KMS-11 (cell line): ENCODE measurements at regions not wholly inside any gene's neighbourhood (a gene's known extent, or its start where the extent isn't known, plus 50 kb on each side); places are given as distances from the start of the nearest gene placed in this dataset.

Experiments
- H2AFZ ChIP-seq: fragments of 200-600 bp; sonication (generic); 2 replicates; pipeline ENCODE4 v1.6.1; 2016; ENCODE audit warnings: antibody characterized with exemption, mixed run types, low read depth
- H3K27ac ChIP-seq: fragments of 200-600 bp; sonication (generic); 2 replicates; pipeline ENCODE4 v1.6.1; 2016; ENCODE audit warnings: mild to moderate bottlenecking, mixed run types
- H3K27me3 ChIP-seq: fragments of 200-600 bp; sonication (generic); 2 replicates; pipeline ENCODE4 v1.6.1; 2017; ENCODE audit warnings: mild to moderate bottlenecking, low read depth, mixed run types, moderate library complexity; ENCODE audit not compliant: insufficient read depth
- H3K36me3 ChIP-seq: fragments of 200-600 bp; sonication (generic); 2 replicates; pipeline ENCODE4 v1.6.1; 2017; ENCODE audit warnings: mild to moderate bottlenecking, mixed run types; ENCODE audit not compliant: insufficient read depth
- H3K4me1 ChIP-seq: fragments of 200-600 bp; sonication (generic); 2 replicates; pipeline ENCODE4 v1.6.1; 2016; ENCODE audit warnings: mild to moderate bottlenecking, low read depth, mixed run types; ENCODE audit not compliant: poor library complexity, severe bottlenecking
- H3K4me2 ChIP-seq: fragments of 200-600 bp; sonication (generic); 2 replicates; pipeline ENCODE4 v1.7.0; 2016; ENCODE audit warnings: mild to moderate bottlenecking, mixed run types
- H3K4me3 ChIP-seq: fragments of 200-600 bp; sonication (generic); IDR thresholded peaks from 2 replicates; pipeline ENCODE4 v1.6.1; 2017; ENCODE audit warnings: low read depth, low read length, mixed read lengths; ENCODE audit not compliant: insufficient read depth
- H3K79me2 ChIP-seq: fragments of 200-600 bp; sonication (generic); 2 replicates; pipeline ENCODE4 v1.6.1; 2016; ENCODE audit warnings: low read depth, mixed run types; ENCODE audit not compliant: insufficient read depth
- H3K9ac ChIP-seq: fragments of 200-600 bp; sonication (generic); 2 replicates; pipeline ENCODE4 v1.6.1; 2016; ENCODE audit warnings: mild to moderate bottlenecking, mixed run types
- H4K20me1 ChIP-seq: fragments of 200-600 bp; sonication (generic); 2 replicates; pipeline ENCODE4 v1.6.1; 2016; ENCODE audit warnings: mild to moderate bottlenecking, mixed run types; ENCODE audit not compliant: insufficient read depth
- CTCF ChIP-seq: fragments of 200-600 bp; sonication (generic); conservative IDR thresholded peaks from 2 replicates; pipeline ENCODE4 v1.6.1; 2017; ENCODE audit warnings: low read depth, mild to moderate bottlenecking, antibody characterized with exemption, low read length, moderate library complexity, mixed read lengths

DNA sequence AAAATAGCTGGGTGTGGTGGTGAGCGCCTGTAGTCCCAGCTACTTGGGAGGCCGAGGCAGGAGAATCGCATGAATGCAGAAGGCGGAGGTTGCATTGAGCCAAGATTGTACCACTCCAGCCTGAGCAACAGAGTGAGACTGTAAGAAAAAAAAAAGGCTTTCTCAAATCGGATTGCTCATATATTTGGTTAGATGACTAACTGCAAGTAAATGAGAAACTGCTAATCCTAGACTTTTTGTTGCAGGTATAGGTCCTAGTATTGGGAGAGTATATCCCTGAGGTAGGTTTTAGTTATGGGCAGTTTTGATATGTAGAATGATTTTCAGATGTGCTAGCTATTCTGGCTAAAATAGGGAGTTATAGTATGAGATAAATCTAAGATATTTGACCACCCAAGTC lies 944.8 kb downstream of the DNAH5 start:
- H3K79me2 ChIP-seq = no peaks in the 10 kb centered on the region

GRCh38 chr5:12985142-12985541 lies 959.3 kb downstream of the DNAH5 start:
- H3K4me1 ChIP-seq = no peaks in the 10 kb centered on the region
- no peak overlapping the region for H3K4me3 ChIP-seq
- no peak overlapping the region for H3K4me2 ChIP-seq
- no peaks in the 10 kb centered on the region for H3K27me3 ChIP-seq
- H3K79me2 ChIP-seq = no peaks in the 10 kb centered on the region
- no peaks in the 10 kb centered on the region for H3K36me3 ChIP-seq
- no peak for TF ChIP-seq CTCF
- no peak overlapping the region for H3K27ac ChIP-seq
- H4K20me1 ChIP-seq = no peaks in the 10 kb centered on the region
- no peak overlapping the region for H3K9ac ChIP-seq
- no peak overlapping the region for H2AFZ ChIP-seq

More for the DNA sequence above, 944.8 kb downstream of the DNAH5 start:
- Histone ChIP-seq H4K20me1 (no peaks in the 10 kb centered on the region), H3K36me3 (no peaks in the 10 kb centered on the region), H3K4me1 (no peaks in the 10 kb centered on the region), H3K4me2 (no peak overlapping the region), H2AFZ (no peak overlapping the region), H3K27ac (no peak overlapping the region), H3K27me3 (no peaks in the 10 kb centered on the region), H3K4me3 (no peak overlapping the region), H3K9ac (no peak overlapping the region)
- no peak for TF ChIP-seq CTCF

- Histone ChIP-seq H4K20me1 (no peaks in the 10 kb centered on the region), H3K27ac (no peak overlapping the region), H3K4me1 (no peaks in the 10 kb centered on the region), H3K4me3 (no peak overlapping the region), H3K27me3 (no peaks in the 10 kb centered on the region), H3K36me3 (no peaks in the 10 kb centered on the region), H3K4me2 (no peak overlapping the region), H3K79me2 (no peaks in the 10 kb centered on the region), H3K9ac (no peak overlapping the region), H2AFZ (no peak overlapping the region)
- TF ChIP-seq CTCF = no peak
Observed at GRCh38 chr5:12974856-12975255, 969.6 kb downstream of the DNAH5 start.

GRCh38 chr5:12965804-12966203 lies 978.7 kb downstream of the DNAH5 start:
- no peaks in the 10 kb centered on the region for H3K36me3 ChIP-seq
- H3K27me3 ChIP-seq = no peaks in the 10 kb centered on the region
- no peak overlapping the region for H3K4me3 ChIP-seq
- H3K79me2 ChIP-seq = no peaks in the 10 kb centered on the region
- no peak for TF ChIP-seq CTCF
- H3K27ac ChIP-seq = no peak overlapping the region
- no peaks in the 10 kb centered on the region for H3K4me1 ChIP-seq
- H2AFZ ChIP-seq = no peak overlapping the region
- no peak overlapping the region for H3K4me2 ChIP-seq
- H3K9ac ChIP-seq = no peak overlapping the region
- no peaks in the 10 kb centered on the region for H4K20me1 ChIP-seq
